ENCODE measurements at regions not wholly inside any gene's neighbourhood (a gene's known extent, or its start where the extent isn't known, plus 50 kb on each side); places are given as distances from the start of the nearest gene placed in this dataset.
"Not testable (repeated sequence)": the region's sequence is repeated elsewhere in the genome, so short reads cannot be mapped to it uniquely, and the experiment has no call there.

DNA sequence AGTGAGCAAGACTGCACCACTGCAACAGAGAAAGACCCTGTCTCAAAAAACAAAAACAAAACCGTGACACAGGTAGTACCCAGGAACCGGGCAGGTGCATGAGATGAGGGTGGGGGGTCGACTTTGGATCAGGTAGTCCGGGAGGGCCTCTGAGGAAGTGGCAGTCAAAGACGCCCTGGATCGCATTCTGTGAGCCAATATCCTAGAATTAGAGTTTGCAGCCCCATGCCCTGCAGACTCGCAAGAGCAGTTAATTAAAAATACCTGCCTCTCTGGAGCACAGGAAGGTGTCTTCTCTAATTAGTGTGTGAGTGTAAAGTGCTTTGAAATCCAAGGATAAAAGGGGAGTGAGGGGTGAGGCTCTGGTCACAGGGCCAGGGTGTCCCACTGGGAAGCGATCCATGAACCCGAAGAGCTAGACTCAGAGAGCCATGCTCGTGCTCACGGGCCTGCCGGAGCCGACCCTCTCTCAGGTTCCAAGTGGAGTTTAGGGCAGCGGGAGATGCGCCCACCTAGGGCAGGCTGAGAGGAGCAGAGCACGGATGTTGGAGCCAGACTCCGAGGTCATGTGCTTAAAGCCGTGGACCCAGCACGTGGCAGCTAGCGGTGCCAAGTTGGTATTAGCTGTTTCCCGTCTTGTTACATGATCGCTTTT is 74.7 kb upstream of the PTPN1 start:
- no peak for DNase-seq

DNA sequence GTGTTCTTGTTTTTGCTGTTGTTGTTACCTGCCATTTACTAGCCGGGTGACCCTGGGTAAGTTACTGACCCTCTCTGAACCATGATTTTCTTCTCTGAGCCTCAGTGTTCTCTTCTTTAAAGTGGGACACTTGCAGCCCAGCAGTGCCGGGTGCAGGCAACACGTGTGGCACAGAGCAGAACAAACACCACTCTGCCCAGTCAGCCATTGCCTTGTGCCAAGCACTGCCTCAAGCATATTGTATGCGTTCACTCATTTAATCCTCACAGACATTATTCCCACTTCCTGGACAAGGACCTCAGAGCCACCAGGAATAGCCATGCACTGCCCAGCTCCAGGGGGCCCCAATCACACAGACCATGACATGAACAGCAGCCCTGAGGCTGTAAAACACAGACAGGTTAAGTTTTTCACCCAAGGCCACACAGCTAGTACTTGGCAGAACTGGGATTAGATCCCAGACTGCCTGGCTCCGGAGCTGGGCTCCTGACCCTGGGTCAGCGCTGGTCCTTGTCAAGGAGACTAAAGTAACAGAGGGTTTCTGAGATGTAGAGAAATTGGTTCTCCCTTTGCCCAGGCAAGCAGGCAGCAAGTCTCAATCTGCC is 74.0 kb upstream of the PTPN1 start:
- DNase-seq: no peak

DNA sequence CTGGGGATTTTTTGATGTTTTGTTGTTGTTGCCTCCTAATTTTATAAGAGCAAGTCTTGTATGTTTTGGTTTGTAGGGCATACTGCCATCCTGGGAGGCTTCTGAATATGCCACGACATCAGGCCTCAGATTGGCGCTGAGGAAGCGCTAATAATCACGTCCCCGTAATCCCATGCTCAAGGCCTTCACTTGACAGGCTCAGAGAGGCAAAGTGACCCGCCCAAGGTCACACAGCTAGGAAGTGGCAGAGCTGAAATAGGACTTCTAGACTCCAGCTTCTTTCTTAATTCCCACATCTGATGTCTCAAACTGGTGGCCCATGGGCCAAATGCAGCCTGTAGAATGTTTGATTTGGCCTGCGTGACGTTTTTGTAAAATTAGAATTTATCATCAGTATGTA is 73.5 kb upstream of the PTPN1 start:
- no peak for DNase-seq

DNA sequence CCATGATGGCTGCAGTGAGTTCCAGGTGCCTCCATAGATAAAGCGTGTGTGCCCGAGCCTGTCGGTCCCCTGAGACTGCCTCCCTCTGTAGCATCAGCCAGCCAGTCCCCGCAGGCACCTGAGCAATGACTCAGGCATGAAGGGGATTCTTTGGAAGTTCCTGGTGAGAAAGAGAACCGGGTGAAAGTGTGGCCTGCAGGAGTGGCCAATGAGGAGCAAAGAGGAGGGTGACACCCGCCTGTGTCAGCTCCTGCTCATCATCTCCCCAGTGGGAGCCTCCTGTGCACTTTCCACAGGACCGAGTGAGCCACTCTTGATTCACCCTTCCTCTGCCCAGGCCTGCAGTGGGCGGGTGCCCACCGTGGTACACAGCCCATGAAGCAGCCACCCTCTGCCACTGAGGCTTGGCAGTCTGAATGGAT is 71.2 kb upstream of the PTPN1 start:
- DNase-seq: no peak

DNA sequence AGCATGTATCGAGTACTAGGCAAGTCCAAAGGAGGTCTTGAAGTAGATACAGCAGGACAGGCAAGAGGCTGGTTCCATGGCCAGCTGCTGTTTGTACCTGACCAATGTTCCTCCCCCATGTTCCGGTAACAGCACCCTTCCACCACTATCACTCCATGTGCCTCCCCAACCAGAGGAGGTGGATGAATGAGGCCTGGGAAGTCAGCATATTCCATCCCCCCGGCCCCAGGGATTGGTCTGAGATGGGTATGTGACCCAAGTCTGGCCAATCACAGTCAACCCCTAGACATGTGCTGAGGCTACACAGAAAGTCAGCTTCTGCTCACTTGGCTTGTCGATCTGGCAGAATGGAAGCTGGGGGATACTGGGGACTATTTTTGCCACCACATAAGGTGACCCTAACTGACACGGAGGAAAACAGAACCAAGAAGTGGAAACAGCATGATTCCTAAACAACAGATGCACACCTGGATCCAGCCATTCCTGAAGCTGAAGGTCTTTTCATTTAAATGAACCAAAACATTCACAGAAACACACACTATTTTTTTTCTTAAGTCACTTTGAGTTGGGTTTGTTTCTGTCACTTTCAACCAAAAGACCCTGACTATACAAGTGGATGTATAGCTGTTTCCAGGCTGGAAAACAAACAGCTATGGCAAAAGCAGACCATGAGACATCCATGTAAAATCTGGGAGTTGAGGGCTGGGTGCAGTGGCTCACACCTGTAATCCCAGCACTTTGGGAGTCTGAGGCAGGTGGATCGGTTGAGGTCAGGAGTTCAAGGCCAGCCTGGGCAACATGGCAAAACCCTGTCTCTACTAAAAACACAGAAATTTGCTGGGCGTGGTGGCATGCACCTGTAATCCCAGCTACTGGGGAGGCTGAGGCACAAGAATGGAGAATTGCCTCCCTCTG is 70.4 kb upstream of the PTPN1 start:
- no peak for DNase-seq

DNA sequence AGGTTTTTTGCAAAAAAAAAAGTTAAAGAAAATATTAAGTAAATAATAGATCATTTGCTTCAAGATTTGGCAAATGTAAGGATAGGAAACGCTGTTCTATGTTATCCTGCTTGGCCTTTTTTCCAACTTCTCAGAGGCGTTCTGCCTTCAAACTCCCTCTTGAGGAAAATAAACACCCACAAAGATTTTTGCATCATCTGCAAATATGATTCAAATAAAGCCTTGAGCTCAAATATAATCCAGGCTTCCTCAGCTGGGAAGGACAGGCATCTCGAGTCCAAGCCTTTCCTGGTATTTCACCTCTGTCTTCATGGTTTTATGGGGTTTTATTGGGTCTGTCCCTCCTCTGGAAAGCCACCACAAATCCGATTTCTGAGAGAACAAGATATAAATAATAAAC is 67.7 kb upstream of the PTPN1 start:
- no peak for DNase-seq

DNA sequence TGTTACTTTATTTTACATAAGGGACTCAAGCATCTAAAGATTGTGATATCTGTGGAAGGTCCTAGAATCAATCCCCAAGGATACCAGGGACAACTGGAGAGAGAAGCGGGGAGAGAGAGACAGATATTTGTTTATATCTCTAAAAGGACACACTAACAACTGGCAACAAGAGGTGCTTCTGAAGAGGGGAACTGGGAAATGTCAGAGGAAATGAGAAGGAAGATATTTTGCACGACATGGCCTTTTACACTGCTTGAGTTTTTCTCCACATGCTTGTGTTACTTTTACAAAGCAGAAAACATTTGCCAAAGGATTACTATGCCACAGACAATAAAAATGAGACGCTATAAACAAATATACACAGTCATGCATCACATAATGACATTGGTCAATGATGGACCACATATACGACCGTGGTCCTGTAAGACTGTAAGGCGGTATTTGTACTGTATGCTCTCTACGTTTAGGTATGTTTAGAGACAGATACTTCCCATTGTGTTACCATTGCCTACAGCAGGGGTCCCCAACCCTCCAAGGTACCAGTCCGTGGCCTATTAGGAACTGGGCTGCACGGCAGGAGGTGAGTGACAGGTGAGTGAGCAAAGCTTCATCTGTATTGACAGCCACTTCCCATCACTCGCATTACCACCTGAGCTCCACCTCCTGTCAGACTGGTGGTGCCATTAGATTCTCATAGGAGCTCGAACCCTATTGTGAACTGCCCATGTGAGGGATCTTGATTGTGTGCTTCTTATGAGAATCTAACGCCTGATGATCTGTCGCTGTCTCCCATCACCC is 64.6 kb upstream of the PTPN1 start:
- DNase-seq: no peak

DNA sequence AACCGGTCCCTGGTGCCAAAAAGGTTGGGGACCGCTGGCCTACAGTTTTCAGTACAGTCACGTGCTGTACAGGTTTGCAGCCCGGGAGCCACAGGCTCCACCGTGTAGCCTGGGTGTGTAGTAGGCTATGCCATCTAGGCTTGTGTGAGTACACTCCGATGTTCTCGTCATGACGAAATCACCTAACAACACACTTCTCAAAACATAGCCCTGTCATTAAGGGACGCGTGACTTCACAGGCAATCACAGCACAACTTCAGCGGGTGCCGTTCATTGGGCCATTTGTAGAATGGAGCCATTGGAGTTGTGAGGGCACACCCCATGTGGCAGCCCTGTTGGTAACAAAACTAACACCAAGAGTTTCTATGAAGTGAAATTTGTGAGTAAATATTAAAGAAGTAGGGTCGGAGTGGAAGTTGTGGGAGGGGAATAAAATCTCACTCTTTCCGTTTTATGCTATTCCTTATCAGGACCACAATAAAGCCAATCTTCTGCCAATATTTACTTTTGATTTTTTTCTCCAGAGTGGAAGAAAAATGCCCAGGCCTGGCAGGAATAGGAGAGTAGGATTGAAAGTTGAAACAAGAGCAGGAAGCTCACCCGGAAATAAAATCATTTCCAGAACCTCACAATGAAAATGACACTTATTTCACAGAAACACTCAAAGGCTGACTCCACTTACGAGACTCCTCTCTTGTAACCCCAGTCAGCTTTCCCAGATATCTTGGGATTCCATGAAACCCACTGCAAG is 63.7 kb upstream of the PTPN1 start:
- DNase-seq: no peak

DNA sequence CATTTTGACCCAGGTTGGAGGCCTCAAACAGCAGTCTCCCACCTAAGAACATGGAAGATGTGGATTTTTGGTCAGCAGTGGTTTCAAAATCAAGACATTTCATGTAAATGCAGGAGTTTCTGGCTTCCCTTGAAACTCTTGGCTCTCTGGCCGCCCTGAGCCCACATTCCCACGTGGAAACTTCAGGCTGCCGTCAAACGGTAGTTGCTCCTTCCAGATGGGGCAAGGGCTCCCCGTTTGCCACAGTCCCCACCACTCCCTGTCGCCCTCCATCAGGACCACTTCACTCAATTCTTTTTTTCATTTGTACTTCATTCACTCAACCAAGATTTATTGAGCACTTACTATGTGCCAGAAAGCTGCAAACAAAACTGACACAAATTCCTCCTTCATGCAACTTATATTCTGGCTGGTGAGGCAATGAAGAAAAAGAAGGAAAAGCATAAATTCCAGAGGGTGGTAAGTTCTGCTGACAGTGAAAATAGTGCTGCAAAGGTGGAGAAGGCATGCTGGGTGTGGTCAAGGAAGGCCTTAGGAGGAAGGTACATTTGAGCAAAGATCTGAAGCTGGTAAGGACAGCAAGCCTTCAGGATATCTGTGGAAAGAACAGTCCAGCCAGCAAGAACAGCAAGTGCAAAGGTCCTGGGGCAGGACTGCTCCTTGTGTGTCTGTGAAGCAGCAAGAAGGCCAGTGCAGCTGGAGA is 62.9 kb upstream of the PTPN1 start:
- no peak for DNase-seq

DNA sequence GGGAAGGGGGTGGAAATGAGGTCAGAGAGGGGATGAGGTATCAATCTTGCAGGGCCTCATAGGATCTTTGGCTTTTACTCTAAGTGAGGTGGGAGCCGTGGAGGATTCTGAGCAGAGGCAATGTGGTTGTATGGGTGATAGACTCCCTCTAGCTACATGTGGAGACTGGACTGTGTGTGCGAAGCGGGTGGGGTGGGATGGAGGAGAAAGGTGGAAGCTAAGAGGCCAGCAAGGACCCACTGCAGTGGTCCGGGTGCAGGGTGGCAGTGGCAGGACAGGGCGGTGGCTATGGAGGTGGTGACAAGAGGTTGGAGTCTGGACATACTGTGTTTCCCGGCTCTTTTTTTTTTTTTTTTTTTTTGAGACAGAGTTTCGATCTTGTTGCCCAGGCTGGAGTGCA is 62.4 kb upstream of the PTPN1 start:
- DNase-seq: no peak

DNA sequence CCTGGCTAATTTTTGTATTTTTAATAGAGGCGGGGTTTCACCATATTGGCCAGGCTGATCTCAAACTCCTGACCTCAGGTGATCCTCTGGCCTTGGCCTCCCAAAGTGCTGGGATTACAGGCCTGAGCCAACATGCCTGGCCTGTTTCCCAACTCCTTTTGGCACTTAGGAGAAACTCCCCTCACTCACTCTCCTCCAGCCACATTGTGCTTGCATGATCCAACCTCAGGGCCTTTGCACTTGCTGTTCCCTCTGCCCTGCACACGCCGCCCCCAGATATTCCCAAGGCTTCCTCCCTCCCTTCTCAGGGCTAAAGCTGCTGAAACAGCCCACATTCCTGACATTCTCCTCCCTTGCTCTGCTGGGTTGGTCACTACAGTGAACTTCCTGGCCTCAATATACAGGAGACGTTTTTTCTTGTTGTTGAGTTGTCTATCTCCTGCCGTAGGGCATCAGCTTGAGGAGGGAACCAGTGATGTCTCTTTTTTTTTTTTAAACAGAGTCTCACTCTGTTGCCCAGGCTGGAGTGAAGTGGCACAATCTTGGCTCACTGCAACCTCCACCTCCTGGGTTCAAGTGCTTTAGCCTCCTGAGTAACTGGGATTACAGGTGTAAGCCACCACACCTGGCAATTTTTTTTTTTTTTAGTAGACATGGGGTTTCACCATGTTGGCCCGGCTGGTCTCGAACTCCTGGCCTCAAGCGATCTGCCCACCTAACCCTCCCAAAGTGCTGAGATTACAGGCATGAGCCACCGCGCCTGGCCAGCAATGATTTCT is 61.4 kb upstream of the PTPN1 start:
- not testable (repeated sequence) for DNase-seq

DNA sequence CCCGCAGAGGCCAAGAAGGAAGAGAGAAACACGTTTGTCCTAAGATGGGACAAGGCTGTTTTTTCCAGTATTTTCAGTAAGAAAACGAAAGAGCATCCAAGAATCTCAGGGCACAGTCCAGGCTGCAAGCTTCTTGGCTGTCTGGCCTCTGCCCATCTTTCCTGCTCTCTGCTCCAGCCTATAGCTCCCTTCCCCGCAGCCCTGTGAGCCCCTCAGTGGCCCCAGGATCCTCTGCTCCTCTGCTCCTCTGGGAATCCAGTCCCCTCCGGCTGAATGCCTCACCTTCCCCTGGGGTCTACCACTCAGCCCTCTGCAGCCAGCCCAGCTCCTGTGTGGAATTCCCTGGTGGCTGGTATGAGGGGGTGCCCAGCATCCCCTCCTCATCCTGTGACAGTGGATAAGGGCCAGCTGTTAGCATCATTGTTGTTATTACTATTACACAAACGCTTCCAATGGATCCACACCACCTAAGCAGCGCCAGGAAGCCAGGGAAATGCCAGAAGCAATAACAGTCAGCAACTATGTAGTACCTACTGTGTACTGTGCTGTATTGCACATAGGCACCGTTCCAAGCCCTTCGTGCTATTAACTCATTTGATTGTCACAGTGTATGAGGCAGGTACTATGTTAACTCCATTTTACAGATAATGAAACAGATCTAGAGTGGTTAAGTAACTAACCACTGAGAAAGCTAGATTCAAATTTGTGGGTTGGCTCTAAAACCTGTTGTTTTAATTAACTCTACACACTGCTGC is 60.3 kb upstream of the PTPN1 start:
- no peak for DNase-seq

DNA sequence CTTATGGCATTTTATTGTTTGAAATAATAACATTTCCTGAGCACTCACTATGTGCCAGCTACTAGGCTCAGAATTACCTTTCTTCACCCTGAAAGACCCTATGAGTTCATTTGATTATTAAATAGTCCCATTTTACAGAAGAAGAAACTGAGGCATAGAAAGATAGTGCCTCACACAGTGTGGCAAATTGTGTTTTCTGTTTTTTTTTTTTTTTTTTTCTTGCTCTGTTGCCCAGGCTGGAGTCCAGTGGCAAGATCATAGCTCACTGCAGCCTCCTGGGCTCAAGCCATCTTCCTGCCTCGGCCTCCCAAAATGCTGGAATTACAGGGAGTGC is 59.7 kb upstream of the PTPN1 start:
- no peak for DNase-seq

DNA sequence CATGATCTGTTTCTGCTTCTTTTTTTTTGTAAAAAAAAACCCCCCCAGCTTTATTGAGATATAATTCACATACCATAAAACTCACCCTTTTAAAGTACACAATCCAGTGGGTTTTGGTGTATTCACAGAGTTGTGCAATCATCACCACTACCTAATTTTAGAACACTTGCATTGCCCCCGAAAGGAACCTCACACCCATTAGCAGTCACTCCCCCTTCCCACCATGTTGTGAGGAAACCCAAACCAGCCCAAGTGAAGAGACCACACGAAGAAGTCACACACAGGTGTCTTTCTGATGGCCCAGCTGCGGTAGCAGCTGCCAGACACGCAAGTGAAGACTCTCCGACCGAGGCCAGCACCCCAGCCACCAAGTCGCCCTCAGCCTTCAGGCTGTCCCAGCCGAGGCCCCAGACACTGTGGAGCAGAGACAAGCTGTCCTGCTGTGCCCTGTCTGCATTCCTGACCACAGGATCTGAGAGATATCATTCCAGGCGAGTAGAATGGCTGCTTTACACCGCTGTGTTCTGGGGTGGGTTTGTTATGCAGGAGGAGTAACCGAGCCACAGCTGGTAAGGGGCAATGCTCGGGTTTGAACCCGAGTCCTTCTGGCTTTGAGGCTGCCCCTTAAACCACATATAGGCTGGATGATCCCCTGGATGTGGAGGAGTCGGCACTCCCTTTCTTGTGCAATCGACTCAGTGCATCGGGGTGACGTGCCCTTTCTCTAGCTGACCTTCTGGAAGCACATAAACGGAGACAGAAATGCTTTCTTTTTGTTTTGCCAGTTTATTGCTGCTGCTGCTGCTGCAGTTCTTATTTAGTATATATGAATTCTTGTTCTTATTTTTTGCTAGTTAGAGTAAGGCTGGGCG is 59.1 kb upstream of the PTPN1 start:
- no peak for DNase-seq

DNA sequence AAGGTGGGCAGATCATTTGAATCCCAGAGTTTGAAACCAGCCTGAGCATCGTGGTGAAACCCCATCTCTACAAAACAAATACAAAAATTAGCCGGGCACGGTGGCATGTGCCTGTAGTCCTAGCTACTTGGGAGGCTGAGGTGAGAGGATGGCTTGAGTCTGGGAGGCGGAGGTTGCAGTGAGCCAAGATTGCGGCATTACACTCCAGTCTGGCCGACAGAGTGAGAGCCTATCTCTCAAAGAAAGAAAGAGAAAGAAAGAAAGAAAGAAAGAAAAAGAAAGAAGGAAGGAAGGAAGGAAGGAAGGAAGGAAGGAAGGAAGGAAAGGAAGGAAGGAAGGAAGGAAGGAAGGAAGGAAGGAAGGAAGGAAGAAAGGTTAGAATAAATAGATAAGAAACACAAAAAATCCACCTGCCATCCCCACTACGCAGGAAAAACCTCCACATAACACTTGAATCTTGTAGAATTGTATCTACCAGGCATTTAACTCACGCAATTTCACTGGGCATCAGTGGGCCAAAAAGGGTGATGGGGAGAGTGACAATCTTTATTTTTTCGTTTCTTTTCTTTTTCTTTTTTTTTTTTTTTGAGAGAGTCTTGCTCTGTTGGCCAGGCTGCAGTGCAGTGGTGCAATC is 58.3 kb upstream of the PTPN1 start:
- DNase-seq: not testable (repeated sequence)

DNA sequence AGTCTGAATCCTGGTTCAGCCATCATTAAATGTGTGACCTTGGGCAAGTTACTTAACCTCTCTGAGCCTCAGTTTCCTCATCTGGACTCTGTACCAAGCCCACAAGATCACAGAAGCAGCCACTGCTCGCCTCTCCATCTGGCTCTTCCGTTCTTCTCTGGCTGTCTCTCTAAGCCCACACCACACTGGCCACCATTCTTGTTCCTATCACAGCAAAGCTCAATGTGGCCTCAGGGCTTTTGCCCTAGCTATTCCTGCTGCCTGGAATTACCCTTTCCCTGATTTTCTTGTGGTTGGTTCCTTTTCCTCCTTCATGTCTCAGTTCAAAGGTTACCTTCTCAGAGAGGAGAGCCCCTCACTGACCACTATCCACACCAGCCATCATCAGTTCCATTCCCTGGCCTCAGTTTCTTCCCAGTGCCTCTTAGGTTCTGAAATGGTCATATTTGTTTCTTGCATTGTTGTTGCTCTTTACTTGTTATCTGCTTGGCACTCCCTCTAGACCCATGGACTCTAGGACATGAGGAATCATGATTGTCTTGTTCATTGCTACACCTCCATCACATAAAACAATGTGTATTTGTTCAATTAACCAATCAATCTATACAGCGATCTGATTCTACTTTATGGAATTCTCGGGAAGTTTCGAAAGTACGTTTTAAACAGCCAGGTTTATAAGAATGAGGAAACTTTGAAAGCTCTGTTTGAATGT is 56.5 kb upstream of the PTPN1 start:
- DNase-seq: no peak

DNA sequence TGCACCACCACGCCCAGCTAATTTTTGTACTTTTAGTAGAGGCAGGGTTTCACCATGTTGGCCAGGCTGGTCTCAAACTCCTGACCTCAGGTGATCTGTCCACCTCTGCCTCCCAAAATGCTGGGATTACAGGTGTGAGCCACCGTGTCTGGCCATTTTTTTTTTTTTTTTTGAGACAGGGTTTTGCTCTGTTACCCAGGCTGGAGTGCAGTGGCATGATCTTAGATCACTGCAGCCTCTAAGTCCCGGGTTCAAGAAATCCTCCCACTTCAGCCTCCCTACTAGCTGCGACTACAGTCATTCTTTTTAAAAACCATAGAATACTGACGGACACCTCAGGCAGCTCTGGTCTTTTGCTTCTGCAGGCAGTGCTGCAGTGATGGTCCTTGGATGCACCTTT is 54.9 kb upstream of the PTPN1 start:
- not testable (repeated sequence) for DNase-seq

All from left hindlimb (tissue), 1 donor.